ENCODE measurements at regions not wholly inside any gene's neighbourhood (a gene's known extent, or its start where the extent isn't known, plus 50 kb on each side); places are given as distances from the start of the nearest gene placed in this dataset.

DNA sequence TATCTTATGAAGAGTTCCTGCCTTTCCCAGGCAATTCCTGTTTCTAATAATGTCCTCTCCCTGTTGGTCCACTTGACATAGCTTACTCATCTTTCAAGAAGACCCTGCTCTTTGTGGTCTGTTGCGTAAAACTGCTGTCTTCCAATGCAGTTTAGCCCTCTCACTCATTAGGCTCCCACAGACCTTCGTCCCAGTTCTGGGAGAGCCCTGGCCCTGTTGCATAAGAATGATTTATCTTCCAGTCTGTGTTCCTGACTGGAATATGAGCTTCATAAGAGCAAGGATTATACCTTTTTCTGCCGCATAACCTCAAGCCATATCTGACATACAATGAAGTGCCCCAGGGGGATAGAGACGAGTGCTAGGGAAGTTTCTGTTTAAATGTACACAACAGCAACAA is 365.9 kb upstream of the NOVA1 start:
- TF ChIP-seq CTCF (IDR thresholded peaks at IDR 0.05; ENCODE audit: insufficient read depth, low read depth, low read length) = no peak
- no peak for TF ChIP-seq EZH2 (IDR thresholded peaks at IDR 0.05; ENCODE audit: insufficient read depth, low read length)
